Activated CD8-positive, alpha-beta memory T cell treated with anti-CD3 and anti-CD28 coated beads for 36 hours (primary cell): ENCODE measurements at regions not wholly inside any gene's neighbourhood (a gene's known extent, or its start where the extent isn't known, plus 50 kb on each side); places are given as distances from the start of the nearest gene placed in this dataset.

ENCODE experiments used
- CTCF ChIA-PET: fragments of 350-600 bp; sonication (Branson Sonifier 250); formaldehyde crosslinking; loops from one replicate; lab custom pipeline; 2021; ENCODE audit warnings: antibody characterized with exemption; lab: Charles Lee
- POLR2A ChIA-PET: fragments of 350-600 bp; sonication (Branson Sonifier 250); formaldehyde crosslinking; loops from one replicate; lab custom pipeline; 2021; ENCODE audit warnings: antibody characterized with exemption; lab: Charles Lee

GRCh38 chr21:28832013-28832714, 160.5 kb downstream of the LTN1 start:
- CTCF ChIA-PET: no interaction called here
- POLR2A ChIA-PET: interaction anchor here (0.5 to 0.7 kb wide), 2 partner anchors 25 to 502 kb away, joined by 3 read pairs; no protein-coding TSS in a partner anchor

- ChIA-PET CTCF (no interaction called here), POLR2A (no interaction called here)
These were observed 163.7 kb downstream of the LTN1 start for GRCh38 chr21:28828981-28829380.

DNA sequence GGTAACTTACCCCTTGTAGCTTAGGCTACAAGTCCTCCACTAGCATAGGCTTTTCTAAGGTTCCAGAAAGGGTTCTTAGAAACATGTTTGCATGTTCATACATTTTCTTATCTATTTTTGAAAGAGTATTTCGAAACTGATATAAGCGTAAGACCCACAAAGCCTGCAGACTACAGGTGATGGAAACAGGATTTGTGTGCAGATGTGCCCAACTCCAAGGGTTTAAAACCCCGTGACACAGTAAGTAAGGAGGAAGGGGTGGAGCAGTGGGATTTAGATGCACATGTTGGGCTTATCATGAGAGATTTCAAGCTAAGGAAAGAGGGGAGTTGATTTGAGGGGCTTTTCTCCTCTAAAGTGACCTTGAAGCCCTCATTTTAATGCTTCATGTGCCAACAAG, 164.7 kb downstream of the LTN1 start:
- POLR2A ChIA-PET: no interaction called here
- CTCF ChIA-PET: interaction anchor here (0.8 kb wide), 1 partner anchor 83 kb away, joined by 3 read pairs; no protein-coding TSS in a partner anchor

GRCh38 chr21:28827422-28827821, 165.3 kb downstream of the LTN1 start:
- ChIA-PET CTCF (no interaction called here), POLR2A (no interaction called here)

GRCh38 chr21:28826569-28826968, 166.1 kb downstream of the LTN1 start:
- ChIA-PET POLR2A (no interaction called here), CTCF (no interaction called here)

DNA sequence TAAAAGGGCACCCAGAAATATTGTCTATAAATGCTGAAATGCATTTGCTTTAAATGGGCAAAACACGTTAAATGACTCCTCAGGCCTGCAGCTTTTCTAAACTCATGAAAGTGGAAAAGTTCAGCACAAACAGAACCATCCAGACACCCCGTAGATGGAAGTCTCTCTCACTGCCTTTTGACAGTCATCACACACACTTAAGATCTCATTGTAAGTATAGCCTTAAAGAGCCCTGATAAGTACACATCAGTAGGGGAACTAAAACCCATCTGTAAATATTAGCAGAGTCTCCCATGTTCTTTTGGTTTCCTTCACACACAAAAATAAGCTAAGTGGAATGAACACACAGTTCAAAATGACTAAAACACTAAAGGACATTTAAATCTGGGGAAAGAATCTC, 166.7 kb downstream of the LTN1 start:
- ChIA-PET POLR2A (no interaction called here), CTCF (no interaction called here)

DNA sequence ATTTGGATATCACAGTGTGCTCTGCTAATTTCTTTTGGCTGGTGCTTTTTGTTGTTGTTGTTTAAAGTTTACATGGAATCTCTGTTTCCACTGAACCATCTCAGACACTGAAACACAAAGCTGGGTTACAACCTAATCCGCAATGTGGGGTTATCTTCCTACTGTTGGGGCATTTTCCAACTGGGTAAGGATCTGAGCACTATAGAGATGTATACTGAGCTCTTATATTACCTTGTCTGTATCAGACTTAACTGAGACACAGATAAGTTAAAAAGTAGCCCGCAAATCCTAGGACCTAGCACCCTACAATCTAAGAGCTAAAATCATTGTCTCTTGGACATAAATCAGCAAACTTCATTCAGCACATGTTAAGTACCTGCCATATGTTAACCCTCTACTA, 169.2 kb downstream of the LTN1 start:
- ChIA-PET POLR2A (no interaction called here), CTCF (no interaction called here)

GRCh38 chr21:28822486-28823335, 170.0 kb downstream of the LTN1 start:
- ChIA-PET POLR2A (no interaction called here), CTCF (no interaction called here)

GRCh38 chr21:28822123-28822399, 170.6 kb downstream of the LTN1 start:
- CTCF ChIA-PET: no interaction called here
- POLR2A ChIA-PET: no interaction called here

GRCh38 chr21:28821276-28822122, 171.2 kb downstream of the LTN1 start:
- ChIA-PET CTCF (no interaction called here), POLR2A (no interaction called here)

GRCh38 chr21:28818663-28819278, 173.9 kb downstream of the LTN1 start:
- CTCF ChIA-PET: interaction anchor here (0.7 to 1.0 kb wide), 2 partner anchors 14 to 132 kb away, joined by 3 to 4 read pairs; no protein-coding TSS in a partner anchor
- POLR2A ChIA-PET: no interaction called here

DNA sequence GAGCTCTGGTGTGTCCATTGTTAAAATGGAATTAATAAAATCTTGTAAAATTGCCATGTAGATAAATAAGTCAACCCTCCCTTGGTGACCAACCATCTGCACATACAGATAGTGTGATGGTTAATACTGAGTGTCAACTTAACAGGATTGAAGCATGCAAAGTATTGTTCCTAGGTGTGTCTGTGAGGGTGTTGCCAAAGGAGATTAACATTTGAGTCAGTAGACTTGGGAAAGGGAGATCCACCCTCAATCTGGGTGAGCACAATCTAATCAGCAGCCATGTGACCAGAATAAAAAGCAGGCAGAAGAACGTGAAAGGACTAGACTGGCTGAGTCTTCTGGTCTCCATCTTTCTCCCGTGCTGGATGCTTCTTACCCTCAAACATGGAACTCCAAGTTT, 174.8 kb downstream of the LTN1 start:
- ChIA-PET POLR2A (no interaction called here), CTCF (no interaction called here)

DNA sequence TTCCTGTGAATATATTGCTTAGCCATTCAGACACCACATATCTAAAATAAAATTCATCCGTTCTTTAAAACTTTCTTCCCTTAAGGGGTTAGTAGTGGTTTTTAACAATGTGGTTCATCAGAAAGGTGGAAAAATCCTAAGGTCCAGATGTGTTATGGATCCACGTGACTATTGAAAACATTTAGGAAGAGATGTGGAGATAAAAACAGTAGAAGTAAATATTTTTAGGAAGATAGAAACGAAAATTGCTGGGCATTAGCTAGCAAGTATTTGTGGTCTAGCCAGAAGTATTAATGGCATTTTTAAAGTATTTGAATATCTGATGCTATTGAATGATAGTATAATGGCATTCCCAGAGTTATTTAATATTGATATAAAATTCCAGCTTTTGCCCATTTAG, 180.8 kb downstream of the LTN1 start:
- ChIA-PET CTCF (no interaction called here), POLR2A (no interaction called here)

GRCh38 chr21:28810826-28811524, 181.7 kb downstream of the LTN1 start:
- CTCF ChIA-PET: no interaction called here
- POLR2A ChIA-PET: no interaction called here

DNA sequence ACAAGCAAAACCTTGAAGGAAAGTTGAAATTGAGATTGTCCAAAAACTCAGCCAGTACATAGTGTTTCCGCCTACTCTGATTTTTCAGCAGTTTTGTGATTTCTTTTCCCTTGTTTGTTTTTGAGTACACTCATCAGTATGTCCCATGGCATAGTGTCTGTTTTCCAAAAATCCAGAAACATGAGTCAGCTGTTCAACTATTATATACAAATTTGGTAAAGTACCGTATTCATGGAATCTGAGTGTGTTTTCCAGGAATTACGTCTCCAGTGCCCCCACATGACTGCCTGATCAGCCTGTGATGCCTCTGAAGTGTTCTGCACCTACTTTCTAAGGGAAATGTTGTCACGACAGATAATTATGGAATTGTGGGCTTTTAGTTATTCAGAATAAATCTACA, 186.8 kb downstream of the LTN1 start:
- ChIA-PET CTCF (no interaction called here), POLR2A (no interaction called here)

DNA sequence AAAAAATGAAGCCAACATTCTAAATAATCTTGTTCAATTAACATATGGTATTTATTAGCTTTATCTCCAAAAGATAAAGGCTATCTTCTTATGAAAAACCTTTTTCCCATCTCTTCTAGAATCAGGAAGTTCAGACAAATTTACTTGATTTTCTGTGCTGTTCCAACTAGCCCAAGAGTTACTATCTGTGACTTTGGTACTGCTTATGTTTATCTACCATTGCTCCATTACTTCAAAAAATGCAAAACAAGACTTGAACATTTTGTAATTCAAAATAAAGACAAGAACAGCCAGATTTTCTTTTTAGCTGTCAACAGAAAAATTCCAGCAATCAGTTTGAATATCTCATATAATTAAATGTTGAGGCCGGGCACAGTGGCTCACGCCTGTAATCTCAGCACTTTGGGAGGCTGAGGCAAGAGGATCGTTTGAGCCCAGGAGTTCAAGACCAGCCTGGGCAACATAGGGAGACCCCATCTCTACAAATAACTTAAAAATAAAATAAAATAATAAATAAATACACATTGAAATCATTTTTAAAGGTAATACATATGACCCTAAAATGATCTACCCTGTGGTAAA, 188.5 kb downstream of the LTN1 start:
- POLR2A ChIA-PET: no interaction called here
- CTCF ChIA-PET: interaction anchor here (1.2 kb wide), 1 partner anchor 14 kb away, joined by 3 read pairs; no protein-coding TSS in a partner anchor

- CTCF ChIA-PET: no interaction called here
- POLR2A ChIA-PET: no interaction called here
These were observed 190.8 kb downstream of the LTN1 start for GRCh38 chr21:28801906-28802305.

GRCh38 chr21:28799926-28800325, 192.8 kb downstream of the LTN1 start:
- POLR2A ChIA-PET: no interaction called here
- CTCF ChIA-PET: interaction anchor here (0.6 kb wide), 1 partner anchor 677 kb away, joined by 5 read pairs; no protein-coding TSS in a partner anchor

GRCh38 chr21:28798798-28799197, 193.9 kb downstream of the LTN1 start:
- ChIA-PET CTCF (no interaction called here), POLR2A (no interaction called here)
